ENCODE measurements at regions not wholly inside any gene's neighbourhood (a gene's known extent, or its start where the extent isn't known, plus 50 kb on each side); places are given as distances from the start of the nearest gene placed in this dataset.
A peak's percentile ranks its signal among the peaks of the same experiment; 100 is the strongest.

GRCh38 chr13:30151388-30151787, 156.0 kb downstream of the KATNAL1 start:
- Mint-ChIP-seq H3K36me3 (no peaks in the 10 kb centered on the region), H3K27ac (peak overlapping the region; percentile 78 to 86), H3K4me3 (peak overlapping the region; percentile 57), H3K9me3 (no peaks in the 10 kb centered on the region), H3K4me1 (ENCODE audit: low read depth in 2 of 2) (peaks cover 92 to 94% of the 10 kb centered on the region in 2 donors), H3K27me3 (no peaks in the 10 kb centered on the region)
- ATAC-seq (no peak), DNase-seq (ENCODE audit: low spot score) (no peak)

DNA sequence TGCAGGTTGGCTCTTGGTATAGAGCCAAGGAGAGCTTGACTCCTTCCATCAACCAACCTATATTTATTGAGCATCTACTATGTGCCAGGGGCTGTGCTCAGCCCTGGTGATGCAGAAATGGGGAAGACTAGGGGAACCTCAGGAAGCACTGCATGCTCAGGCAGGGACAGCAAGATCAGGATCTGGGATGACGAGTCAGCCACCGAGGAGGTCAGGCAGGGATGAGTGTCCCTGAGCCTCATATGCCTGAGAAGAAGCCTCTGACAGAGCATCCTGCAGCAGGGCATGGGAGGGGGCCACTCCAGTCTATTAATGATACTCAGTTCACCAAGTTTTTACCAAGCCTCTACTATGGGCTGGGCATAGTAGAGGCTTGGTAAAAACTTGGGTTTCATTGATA, 158.1 kb downstream of the KATNAL1 start:
- DNase-seq (ENCODE audit: low spot score) (no peak), ATAC-seq (no peak)
- no peaks in the 10 kb centered on the region for H3K27me3 Mint-ChIP-seq
- peaks cover 83 to 88% of the 10 kb centered on the region in 2 donors for H3K4me1 Mint-ChIP-seq (ENCODE audit: low read depth in 2 of 2)
- H3K27ac Mint-ChIP-seq: peak overlapping the region; percentile 83 to 86
- peaks cover 4% of the 10 kb centered on the region for H3K36me3 Mint-ChIP-seq
- H3K9me3 Mint-ChIP-seq: no peaks in the 10 kb centered on the region
- peak overlapping the region; percentile 64 for H3K4me3 Mint-ChIP-seq

- Mint-ChIP-seq H3K9me3 (no peaks in the 10 kb centered on the region), H3K4me1 (ENCODE audit: low read depth in 2 of 2) (peaks cover 81 to 84% of the 10 kb centered on the region in 2 donors), H3K36me3 (peaks cover 4% of the 10 kb centered on the region), H3K27ac (peak overlapping the region; percentile 83 to 86), H3K4me3 (peak overlapping the region; percentile 64), H3K27me3 (no peaks in the 10 kb centered on the region)
- ATAC-seq: peak in 1 of 2 donors; percentile 3
- DNase-seq (ENCODE audit: low spot score): no peak
Observed at GRCh38 chr13:30148786-30149185, 158.6 kb downstream of the KATNAL1 start.

DNA sequence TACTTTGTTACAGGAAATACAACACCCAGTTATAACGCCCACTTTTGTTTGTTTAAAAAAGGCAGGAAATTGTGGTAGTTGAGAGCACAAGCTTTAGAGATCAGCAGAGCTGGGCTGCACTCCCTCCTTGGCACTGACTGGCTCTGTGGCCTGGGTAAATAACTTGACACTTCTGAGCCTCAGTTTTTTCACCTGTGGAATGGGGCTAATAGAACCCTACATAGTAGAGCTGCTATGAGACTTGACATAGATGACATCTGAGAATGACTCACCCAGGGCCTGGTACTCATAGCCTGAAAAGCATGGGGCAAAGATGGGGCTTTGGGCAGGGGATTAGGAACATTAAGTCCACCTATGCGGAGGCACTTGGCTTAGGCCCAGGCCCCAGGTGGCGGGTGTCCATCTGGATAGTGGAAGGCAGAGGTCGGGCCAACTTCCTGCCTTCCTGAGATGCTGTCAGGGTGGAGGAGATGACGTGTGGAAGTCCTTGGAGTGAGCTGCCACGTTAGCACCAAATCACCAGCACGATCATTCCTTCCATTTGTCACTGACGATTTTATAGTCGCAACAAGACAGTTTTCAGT, 159.1 kb downstream of the KATNAL1 start:
- ATAC-seq (peak; percentile 66 to 83), DNase-seq (ENCODE audit: low spot score) (no peak)
- Mint-ChIP-seq H3K4me1 (ENCODE audit: low read depth in 2 of 2) (peaks cover 82 to 84% of the 10 kb centered on the region in 2 donors), H3K9me3 (no peaks in the 10 kb centered on the region), H3K27me3 (no peaks in the 10 kb centered on the region), H3K4me3 (peak overlapping the region; percentile 64), H3K27ac (peak overlapping the region; percentile 83 to 86), H3K36me3 (peaks cover 4% of the 10 kb centered on the region)

DNA sequence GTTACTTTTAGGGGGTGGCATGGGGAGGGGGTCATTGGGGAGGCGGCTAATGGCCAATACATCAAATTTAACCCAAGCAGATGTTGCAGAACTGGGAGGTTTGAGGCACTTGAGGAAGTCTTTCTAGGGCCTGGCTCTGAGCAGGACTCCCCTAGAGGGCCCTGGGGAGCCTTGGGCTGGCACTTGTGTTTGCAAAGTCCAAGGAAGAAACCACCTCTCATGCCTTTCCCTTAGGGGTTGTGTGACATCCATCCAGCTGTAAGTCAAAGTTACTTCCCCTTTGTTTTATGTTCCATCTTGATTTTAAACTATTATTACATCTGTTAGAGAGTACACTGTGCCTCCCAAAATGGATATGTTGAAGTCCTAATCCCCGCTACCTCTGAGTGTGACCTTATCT, 159.9 kb downstream of the KATNAL1 start:
- no peak for DNase-seq (ENCODE audit: low spot score)

GRCh38 chr13:30147015-30147414, 160.3 kb downstream of the KATNAL1 start:
- no peak for DNase-seq (ENCODE audit: low spot score)
- H3K4me3 Mint-ChIP-seq: peak overlapping the region; percentile 64
- H3K9me3 Mint-ChIP-seq: no peaks in the 10 kb centered on the region
- H3K36me3 Mint-ChIP-seq: peaks cover 4% of the 10 kb centered on the region
- no peaks in the 10 kb centered on the region for H3K27me3 Mint-ChIP-seq
- H3K4me1 Mint-ChIP-seq (ENCODE audit: low read depth in 2 of 2): peaks cover 79 to 81% of the 10 kb centered on the region in 2 donors
- ATAC-seq: no peak
- H3K27ac Mint-ChIP-seq: peak overlapping the region; percentile 83 to 86

More for the DNA sequence above, 159.9 kb downstream of the KATNAL1 start:
- Mint-ChIP-seq H3K36me3 (peaks cover 4% of the 10 kb centered on the region), H3K4me3 (peak overlapping the region; percentile 64), H3K27me3 (no peaks in the 10 kb centered on the region), H3K9me3 (no peaks in the 10 kb centered on the region), H3K4me1 (ENCODE audit: low read depth in 2 of 2) (peaks cover 79 to 81% of the 10 kb centered on the region in 2 donors), H3K27ac (peak overlapping the region; percentile 83 to 86)
- no peak for ATAC-seq

GRCh38 chr13:30145709-30146367, 161.5 kb downstream of the KATNAL1 start:
- DNase-seq (ENCODE audit: low spot score): no peak
- Mint-ChIP-seq H3K4me1 (ENCODE audit: low read depth in 2 of 2) (peaks cover 76 to 80% of the 10 kb centered on the region in 2 donors), H3K27ac (peak overlapping the region; percentile 83 to 86), H3K9me3 (no peaks in the 10 kb centered on the region), H3K4me3 (peak overlapping the region; percentile 50), H3K36me3 (peaks cover 4% of the 10 kb centered on the region), H3K27me3 (no peaks in the 10 kb centered on the region)
- peak in 1 of 2 donors; percentile 65 for ATAC-seq

DNA sequence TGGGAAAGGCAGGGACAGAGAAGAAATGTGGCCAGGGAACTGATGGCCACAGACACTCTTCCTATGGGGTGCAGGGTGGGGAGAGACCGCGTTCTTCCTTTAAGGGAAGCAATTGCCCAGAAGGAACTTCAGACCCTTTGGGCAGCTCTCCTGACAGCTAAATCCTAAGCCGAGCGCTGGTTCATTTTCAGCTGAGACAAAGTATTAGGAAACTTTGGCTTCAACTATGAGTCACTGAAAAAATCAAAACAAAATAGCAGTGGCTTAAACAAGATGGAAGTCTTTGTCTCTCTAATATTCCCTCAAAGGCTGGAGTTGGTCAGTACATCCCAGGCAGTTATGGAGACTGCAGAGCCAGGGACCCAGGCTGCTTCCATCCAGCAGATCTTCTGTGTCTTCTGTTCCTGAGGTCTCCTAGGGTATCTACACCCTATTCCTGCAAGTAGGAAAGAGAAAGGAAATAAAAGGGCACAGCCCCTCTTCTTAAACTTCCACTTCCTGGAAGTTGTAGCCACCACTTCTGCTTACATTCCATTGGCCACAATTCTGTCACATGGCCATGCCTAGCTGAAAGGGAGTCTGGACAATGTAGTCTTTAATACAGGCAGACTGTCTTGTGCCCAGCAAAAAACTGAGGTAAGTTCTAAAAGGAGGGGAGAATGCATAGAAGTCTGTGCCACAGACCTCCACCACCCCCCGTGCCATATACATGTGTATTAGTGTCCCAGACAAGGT, 163.5 kb downstream of the KATNAL1 start:
- DNase-seq (ENCODE audit: low spot score) (no peak), ATAC-seq (no peak)
- no peaks in the 10 kb centered on the region for H3K9me3 Mint-ChIP-seq
- peak overlapping the region; percentile 34 to 52 for H3K27ac Mint-ChIP-seq
- H3K4me1 Mint-ChIP-seq (ENCODE audit: low read depth in 2 of 2): peaks cover 65 to 66% of the 10 kb centered on the region in 2 donors
- H3K4me3 Mint-ChIP-seq: no peak overlapping the region
- H3K27me3 Mint-ChIP-seq: no peaks in the 10 kb centered on the region
- H3K36me3 Mint-ChIP-seq: peaks cover 4% of the 10 kb centered on the region

GRCh38 chr13:30142486-30143211, 164.7 kb downstream of the KATNAL1 start:
- H3K9me3 Mint-ChIP-seq: no peaks in the 10 kb centered on the region
- H3K27me3 Mint-ChIP-seq: no peaks in the 10 kb centered on the region
- H3K4me3 Mint-ChIP-seq: peak overlapping the region; percentile 54
- H3K36me3 Mint-ChIP-seq: peaks cover 4% of the 10 kb centered on the region
- peak overlapping the region; percentile 52 to 76 for H3K27ac Mint-ChIP-seq
- DNase-seq (ENCODE audit: low spot score) (no peak), ATAC-seq (peak; percentile 34 to 66)
- H3K4me1 Mint-ChIP-seq (ENCODE audit: low read depth in 2 of 2): peaks cover 53 to 54% of the 10 kb centered on the region in 2 donors

DNA sequence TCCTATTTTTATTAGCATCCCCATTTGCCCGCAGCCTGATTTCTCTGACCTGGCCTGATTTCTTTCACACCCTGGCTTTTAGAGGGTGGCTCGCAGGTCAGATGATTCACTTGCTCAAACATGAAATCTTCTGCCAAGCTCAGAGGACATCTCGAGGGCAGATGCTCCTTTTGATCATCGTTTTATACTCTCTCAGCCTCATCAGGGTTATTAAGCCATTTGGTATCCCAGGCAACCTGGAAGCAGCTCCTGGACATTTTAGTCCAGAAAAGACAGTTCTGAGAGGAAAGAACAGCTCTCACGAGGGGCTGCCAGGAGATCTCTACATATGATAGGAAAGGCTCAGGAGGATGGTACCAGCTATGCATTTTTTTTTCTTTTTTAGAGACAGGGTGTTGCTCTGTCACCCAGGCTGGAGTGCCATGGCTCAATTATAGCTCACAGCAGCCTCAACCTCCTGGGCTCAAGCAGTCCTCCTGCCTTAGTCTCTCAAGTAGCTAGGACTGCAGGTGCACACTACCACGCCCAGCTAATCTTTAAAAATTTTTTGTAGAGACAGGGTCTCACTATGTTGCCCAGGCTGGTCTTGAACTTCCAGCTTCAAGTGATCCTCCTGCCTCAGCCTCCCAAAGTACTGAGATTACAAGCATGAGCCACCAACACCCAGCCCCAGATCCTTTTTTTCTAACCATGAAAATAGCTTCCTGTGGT, 165.4 kb downstream of the KATNAL1 start:
- no peaks in the 10 kb centered on the region for H3K9me3 Mint-ChIP-seq
- H3K27me3 Mint-ChIP-seq: no peaks in the 10 kb centered on the region
- peak overlapping the region; percentile 52 to 76 for H3K27ac Mint-ChIP-seq
- DNase-seq (ENCODE audit: low spot score) (no peak), ATAC-seq (no peak)
- peak overlapping the region; percentile 54 for H3K4me3 Mint-ChIP-seq
- H3K4me1 Mint-ChIP-seq (ENCODE audit: low read depth in 2 of 2): peaks cover 46 to 48% of the 10 kb centered on the region in 2 donors
- peaks cover 4% of the 10 kb centered on the region for H3K36me3 Mint-ChIP-seq

GRCh38 chr13:30140973-30141372, 166.4 kb downstream of the KATNAL1 start:
- DNase-seq (ENCODE audit: low spot score) (no peak), ATAC-seq (no peak)
- Mint-ChIP-seq H3K9me3 (no peaks in the 10 kb centered on the region), H3K4me3 (no peak overlapping the region), H3K27me3 (no peaks in the 10 kb centered on the region), H3K27ac (no peak overlapping the region), H3K4me1 (ENCODE audit: low read depth in 2 of 2) (peaks cover 37 to 44% of the 10 kb centered on the region in 2 donors), H3K36me3 (peaks cover 4% of the 10 kb centered on the region)

- Mint-ChIP-seq H3K9me3 (no peaks in the 10 kb centered on the region), H3K36me3 (no peaks in the 10 kb centered on the region), H3K27ac (no peak overlapping the region), H3K4me3 (no peak overlapping the region), H3K4me1 (ENCODE audit: low read depth in 2 of 2) (peaks cover 27 to 37% of the 10 kb centered on the region in 2 donors), H3K27me3 (no peaks in the 10 kb centered on the region)
- no peak for DNase-seq (ENCODE audit: low spot score)
- ATAC-seq: no peak
Observed at GRCh38 chr13:30138511-30138910, 168.8 kb downstream of the KATNAL1 start.

- no peaks in the 10 kb centered on the region for H3K9me3 Mint-ChIP-seq
- H3K27me3 Mint-ChIP-seq: no peaks in the 10 kb centered on the region
- DNase-seq (ENCODE audit: low spot score): no peak
- peaks cover 16 to 25% of the 10 kb centered on the region in 2 donors for H3K4me1 Mint-ChIP-seq (ENCODE audit: low read depth in 2 of 2)
- H3K27ac Mint-ChIP-seq: peak overlapping the region in 1 of 2 donors; percentile 27
- no peaks in the 10 kb centered on the region for H3K36me3 Mint-ChIP-seq
- ATAC-seq: no peak
- no peak overlapping the region for H3K4me3 Mint-ChIP-seq
Observed at GRCh38 chr13:30135868-30136267, 171.5 kb downstream of the KATNAL1 start.

All from natural killer cell treated with Interleukin-12 subunit alpha and Interleukin-12 subunit beta and Interleukin-15 and Interleukin-18, amount 100 ng/mL, for 72 hours (primary cell).